Spleen (tissue), 7 donors: ENCODE measurements at regions not wholly inside any gene's neighbourhood (a gene's known extent, or its start where the extent isn't known, plus 50 kb on each side); places are given as distances from the start of the nearest gene placed in this dataset.

Experiments used
- POLR2A ChIP-seq, 3 donors: fragments of 450-650 bp; IDR thresholded peaks; one replicate each; pipeline ENCODE4 v1.5.1; 2017; ENCODE audit warnings: antibody characterized with exemption in 3 of 3, mild to moderate bottlenecking in 1 of 3
- POLR2AphosphoS5 ChIP-seq, 3 donors: sonication (generic); formaldehyde crosslinking; IDR thresholded peaks; one replicate each; pipeline ENCODE4 v1.5.1; 2017; ENCODE audit warnings: antibody characterized with exemption in 3 of 3
- TF ChIP-seq, protein P1 (sequence below), 11 experiments: fragments of 200-600 bp in 7 of 11; fragments of 450-650 bp in 4 of 11; sonication (generic) in 4 of 11; IDR thresholded peaks in 8 of 11; conservative IDR thresholded peaks in 3 of 11; 1 replicate in 7 of 11; 2 replicates in 4 of 11; pipeline versions ENCODE4 v1.4.0 to v1.8.0; 2016 to 2021; ENCODE audit warnings: antibody characterized with exemption in 11 of 11, inconsistent platforms in 4 of 11, mild to moderate bottlenecking in 1 of 11
- donor health status: DM: no; HTN: no; CAD: no; lungs with moderate emphysema.
- donor health status: DM: no; HTN: no; CAD: no.
- donor health status: DM: no; HTN: no; CAD: no.

DNA sequence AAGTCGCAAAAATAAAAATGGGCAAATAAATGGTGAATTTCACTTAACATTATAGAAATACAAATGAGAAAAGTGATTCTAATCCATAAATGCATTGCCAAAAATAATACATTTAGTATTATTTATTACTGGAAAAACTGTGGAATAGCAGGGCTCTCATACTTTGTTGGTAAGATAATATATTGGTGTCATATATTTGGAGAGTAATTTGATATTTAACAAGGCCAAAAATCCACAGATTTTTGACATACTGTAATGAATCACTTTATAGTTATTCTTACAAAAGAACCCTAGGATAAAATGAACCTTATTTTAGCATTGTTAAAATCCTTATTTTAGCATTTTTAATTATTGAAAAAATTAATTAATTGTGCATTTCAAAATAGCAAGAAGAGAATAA, 397.2 kb upstream of the DAB2 start:
- TF ChIP-seq, protein P1, sequence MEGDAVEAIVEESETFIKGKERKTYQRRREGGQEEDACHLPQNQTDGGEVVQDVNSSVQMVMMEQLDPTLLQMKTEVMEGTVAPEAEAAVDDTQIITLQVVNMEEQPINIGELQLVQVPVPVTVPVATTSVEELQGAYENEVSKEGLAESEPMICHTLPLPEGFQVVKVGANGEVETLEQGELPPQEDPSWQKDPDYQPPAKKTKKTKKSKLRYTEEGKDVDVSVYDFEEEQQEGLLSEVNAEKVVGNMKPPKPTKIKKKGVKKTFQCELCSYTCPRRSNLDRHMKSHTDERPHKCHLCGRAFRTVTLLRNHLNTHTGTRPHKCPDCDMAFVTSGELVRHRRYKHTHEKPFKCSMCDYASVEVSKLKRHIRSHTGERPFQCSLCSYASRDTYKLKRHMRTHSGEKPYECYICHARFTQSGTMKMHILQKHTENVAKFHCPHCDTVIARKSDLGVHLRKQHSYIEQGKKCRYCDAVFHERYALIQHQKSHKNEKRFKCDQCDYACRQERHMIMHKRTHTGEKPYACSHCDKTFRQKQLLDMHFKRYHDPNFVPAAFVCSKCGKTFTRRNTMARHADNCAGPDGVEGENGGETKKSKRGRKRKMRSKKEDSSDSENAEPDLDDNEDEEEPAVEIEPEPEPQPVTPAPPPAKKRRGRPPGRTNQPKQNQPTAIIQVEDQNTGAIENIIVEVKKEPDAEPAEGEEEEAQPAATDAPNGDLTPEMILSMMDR (IDR thresholded peaks at IDR 0.05 in 8 of 11, conservative IDR thresholded peaks at IDR 0.05 in 3 of 11), result no peak
- TF ChIP-seq POLR2A (IDR thresholded peaks at IDR 0.05) (no peak), POLR2AphosphoS5 (IDR thresholded peaks at IDR 0.05) (no peak)
